OCI-M2 (cell line): ENCODE measurements at regions not wholly inside any gene's neighbourhood (a gene's known extent, or its start where the extent isn't known, plus 50 kb on each side); places are given as distances from the start of the nearest gene placed in this dataset.

Experiments
- DNase-seq: peaks from one replicate; lab custom pipeline; 2025; ENCODE audit not compliant: unreplicated experiment; lab: John Stamatoyannopoulos, UW

DNA sequence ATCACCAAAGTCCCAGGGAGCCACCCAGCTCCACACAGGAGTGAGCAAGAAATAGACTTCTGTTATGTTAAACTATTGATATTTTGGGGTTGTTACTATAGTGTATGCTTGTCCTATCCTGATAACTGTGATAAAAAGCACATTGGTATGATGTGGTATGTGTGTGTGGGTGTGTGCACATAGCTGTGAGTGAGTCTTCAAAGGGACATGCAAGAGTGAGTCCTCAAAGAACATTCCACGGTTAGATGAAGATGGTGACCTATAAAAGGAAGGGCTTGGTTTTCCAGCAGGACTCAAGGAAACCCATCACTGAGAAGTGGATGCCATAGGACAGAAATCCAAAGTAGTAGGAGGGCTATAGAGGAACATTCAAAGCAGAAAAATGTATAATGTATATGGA lies 342.9 kb downstream of the TSN start:
- DNase-seq: no peak

DNA sequence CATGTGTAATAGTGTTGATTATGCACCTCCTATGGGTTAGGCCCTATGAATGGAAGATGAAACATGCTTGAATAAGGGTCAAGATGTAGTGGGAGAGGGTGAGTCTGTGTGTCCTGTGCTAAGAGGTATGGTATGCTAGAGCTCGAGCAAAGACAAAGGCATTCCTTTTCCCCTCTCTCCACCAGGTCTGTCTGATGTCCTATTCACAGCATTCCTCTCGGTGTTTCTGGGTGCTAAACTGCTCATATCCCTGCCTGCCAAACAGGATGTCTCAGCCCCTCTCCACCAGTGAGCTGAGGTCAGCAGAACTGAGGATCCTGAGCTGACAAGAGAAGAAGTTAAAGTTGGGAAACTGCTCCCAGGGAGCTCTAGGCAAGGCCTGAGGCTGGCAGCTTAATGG lies 344.9 kb downstream of the TSN start:
- DNase-seq: no peak

DNA sequence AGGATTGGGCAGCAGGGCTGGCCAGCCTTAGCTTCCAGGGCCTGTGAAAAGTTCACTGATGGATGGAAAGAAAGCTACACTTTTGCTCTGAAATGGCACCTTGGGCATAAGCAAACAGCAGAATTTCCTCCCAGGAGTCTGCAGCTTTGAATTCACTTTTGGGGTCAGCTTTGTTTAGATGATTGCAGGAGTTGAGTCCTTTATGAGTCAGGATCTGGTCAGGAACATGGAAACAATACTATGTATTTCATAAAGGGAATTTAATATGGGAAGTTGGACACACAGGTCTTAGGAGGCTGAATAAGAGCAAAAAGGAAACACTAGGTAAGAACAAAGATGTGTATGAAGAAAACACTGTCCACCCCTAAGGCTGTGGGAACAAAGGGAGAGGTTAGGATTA lies 345.3 kb downstream of the TSN start:
- no peak for DNase-seq

DNA sequence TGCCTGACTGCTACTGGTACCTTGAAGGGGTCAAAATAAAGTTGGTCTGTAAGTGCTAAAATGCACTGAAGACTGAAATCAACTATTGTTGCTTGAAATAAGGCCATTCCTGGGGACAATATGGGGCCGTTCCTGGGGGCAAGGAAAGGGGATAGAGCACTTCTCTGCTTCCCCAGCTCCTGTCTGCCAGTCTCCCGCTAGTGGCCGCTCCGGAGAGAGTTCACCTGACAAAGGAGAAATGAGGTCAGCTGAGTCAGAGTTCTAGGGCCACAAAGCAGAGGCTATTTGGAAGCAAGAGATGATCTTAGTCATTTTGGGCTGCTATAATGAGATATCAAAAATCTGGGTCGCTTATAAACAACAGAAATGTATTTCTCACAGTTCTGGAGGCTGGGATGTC lies 345.9 kb downstream of the TSN start:
- no peak for DNase-seq

DNA sequence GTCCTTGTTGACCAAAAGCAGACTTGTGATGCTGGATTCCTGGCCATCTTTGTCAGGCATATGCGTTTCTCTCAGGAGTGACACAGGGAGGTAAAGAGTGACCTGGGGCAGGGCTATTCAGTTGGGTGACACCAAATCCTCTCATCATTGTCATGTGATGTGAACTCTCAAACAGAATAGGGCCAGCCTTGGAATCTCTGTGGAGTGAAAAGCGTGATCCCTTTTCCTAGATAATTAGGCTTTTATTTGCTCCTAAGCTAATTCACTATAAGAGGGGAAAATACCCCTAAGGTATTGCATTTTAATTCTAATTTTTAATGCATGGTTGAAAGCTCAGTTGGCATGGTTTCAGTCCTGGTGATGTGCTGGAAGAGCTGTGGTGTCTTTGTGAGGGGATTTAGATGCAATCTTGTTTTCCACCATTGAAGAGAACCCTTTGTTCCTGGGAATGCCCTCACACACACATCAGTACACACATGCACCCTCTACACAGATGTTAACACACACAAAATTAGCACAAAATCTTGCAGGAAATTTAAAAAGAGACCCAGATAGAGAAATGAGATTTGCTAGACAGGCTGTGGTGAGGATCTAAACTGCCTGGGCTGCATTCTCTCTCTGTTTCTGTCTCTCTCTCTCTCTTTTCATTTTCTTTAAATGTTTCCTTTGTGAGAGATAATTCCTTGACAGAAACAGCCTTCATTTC lies 349.9 kb downstream of the TSN start:
- no peak for DNase-seq

DNA sequence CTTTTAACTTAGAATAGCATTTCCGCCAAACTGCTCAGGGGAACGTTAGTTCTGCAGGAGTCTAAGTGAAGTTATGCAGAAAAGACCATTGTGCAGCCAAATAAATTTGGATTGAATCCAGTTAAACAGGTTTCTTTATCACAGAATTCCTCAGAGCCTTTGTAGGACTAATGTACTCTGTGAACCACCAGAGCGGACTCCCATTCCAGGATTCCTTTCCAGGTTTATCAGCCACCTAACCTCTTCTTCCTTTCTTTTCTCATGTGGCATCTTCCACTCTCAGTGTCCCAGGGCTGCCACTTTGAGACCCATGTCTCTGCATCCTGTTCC lies 350.4 kb downstream of the TSN start:
- no peak for DNase-seq

DNA sequence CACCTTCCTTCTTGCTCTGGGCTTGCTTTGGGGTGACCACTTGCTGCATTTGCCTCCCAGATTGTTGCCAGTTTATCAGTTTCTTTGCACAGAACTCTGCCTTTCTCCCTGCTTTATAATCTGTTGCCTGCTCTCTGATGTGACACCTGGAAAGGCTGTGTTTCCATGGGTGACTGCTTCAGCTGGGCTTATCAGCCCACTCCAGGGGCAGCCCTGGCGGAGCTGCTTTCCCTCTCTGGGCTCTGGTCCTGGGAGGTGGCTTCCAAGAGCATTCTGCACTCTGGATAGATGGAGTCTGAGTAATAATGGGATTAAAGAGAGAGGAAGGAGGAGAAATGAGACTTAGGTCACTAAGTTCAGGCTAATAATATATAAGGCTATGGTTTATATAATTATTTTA lies 352.7 kb downstream of the TSN start:
- DNase-seq: no peak

DNA sequence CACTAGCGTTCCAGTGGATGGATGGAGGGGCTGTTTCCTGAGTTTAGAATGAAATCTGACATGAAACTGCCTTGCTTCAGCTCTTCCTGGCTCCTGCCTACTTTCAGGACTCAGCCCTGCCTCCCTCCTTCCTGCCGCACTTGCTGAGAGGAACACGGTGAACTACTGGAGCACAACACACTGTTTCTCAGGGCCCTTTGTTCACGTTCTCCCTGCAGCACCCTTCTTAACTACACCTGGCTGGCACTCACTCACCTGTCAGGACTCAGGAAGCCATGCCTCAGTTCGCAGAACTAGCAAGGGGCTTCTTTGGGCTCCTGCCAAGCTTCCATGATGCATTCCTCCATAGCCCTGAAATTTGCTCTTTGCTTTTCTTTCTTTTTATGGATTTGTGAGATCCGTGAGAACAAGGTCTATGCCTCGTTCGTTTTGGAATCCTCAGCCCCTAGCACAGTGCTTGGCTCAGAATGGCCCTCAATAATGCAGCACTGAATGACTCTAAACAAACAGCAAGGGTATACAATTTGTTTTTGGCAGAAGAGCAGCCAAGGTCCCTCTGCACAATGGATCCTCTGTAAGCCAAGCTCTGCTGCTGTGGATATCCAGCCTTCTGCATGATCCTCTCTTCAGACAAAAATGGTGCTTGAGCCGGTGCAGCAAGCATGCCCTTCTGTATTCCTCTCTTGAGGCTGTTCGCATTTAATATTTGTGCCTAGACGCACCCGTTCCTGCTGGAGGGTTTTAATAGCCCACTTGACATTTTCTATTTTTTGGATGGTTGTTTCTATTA lies 357.0 kb downstream of the TSN start:
- no peak for DNase-seq

DNA sequence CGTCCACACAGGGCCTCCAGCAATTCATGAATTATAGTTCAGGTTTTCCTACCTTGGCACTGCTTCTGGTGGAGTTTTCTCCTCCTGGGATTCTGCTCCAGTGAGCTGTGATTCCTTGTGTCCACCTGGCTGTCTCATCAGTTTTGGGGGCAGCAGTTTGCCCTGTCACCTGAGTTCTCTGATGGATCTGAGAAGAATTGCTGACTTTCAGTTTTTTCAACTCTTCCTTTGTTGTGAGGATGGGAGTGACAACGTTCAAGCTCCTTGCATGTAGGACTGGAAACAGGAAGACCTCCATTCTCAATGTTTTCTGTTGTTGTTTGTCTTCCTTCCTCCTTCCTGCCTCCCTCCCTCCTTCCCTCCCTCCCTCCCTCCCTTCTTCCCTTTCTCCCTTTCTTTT lies 359.0 kb downstream of the TSN start:
- no peak for DNase-seq

DNA sequence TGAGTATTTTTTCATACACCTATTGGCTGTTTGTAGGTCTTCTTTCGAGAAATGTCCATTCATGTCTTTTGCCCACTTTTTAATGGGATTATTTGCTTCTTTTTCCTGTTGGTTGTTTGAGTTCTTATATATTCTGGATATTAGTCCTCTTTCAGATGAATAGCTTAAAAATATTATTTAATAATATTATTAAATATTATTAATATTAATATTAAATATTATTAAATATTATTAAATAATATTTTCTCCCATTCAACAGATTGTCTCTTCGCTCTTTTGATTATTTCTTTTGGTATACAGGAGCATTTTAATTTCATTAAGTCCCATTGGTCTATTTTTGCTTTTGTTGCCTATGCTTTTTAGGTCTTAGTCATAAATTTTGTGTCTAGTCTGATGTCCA lies 361.9 kb downstream of the TSN start:
- DNase-seq: no peak

DNA sequence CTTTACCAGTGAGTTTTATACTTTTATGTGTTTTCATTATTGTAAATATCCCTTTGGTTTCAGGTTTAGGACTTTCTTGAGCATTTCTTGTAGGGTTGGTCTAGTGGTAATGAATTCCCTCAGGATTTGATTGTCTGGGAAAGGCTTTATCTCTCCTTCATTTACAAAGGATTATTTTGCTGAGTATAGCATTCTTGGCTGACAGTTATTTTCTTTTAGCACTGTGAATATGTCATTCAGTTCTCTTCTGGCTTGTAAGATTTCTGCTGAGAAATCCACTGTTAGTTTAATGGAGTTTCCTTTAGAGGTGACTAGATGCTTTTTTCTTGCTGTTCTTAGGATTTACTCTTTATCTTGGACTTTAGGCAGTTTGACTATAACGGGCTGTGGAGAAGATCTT lies 373.9 kb downstream of the TSN start:
- no peak for DNase-seq

DNA sequence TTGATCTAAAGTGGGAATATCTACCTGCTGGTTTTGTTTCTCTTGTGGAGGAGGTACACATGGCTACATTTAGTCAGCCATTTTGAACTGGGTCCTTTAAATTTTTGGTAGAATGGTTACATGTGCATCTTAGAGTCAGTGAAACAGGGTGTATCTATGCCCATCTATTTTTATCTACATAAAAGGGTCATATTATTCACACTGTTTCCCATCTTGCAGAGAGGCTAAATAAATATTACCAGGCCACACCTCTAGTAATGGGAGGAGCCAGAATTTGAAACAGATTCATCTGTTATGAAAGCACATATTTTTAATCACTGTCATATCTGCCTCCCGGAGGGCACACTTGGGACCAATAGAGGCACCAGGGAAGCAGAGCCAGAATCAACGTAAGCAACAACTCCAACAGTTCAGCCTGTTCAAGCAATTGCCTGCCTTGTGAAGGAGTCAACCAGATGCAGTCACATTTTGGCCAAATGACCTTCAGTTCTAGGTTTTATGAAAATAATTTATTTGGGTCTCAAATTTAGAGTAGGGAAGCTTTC lies 376.8 kb downstream of the TSN start:
- no peak for DNase-seq

DNA sequence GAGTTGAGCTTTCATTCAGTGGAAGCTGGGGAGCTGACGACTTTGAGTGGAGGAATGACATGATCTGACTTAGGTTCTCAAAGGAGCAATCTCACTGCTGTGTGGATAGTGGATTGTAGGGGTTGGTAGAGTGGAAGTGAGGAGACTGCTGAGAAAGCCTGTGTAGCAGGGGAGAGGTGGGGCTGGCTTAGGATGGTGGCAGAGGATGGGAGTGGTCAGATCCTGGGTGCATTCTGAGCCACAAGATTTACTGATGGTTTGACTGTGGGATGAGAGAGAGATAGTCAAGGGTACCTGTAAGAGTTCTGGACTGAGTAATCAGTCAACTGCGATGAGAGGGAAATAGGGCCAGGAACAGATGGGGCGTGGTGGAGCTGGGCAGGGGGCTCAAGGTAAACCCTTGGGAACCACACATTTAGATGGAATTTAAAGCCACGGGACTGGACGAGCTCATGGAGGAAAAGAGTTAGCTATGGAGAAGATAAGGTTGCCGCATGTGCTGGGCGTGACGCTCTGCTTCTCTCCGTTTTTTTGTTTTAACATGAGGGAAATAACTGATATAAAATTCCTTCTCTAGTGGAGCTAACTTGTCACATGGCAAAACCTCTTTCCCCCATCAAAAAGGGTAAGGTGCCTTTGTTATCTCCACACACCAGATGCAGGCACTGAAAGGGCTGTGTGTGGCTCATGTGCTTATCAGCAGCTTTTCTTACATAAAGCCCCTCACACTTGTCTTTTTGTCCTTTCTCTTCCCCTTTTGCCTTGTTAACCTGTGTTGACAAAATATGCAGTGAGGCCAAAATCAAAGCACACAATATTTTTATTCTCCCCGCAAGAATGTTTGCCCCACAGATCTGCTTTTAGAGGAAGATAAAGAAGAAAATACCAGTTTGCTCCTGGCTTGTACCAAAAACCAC lies 379.8 kb downstream of the TSN start:
- DNase-seq: peak; percentile 18

DNA sequence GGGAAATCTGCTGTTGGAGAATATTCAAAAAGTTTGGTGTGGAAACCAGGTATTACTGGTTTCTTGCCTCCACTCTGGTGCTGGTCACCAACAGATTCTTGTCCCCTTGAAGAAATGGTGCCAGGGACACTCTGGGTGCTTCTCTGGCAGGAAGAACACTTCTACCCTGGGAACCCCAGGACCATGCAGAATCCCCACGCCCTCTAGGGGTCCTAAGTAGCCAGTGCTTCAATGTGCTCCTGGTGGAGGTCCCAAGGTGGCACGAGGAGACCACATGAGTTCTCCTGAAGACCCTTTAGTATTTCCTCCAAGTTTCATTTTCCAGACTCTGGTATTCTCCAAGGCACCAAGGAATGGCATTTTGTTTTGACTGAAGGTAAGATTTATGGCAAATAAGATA lies 380.6 kb downstream of the TSN start:
- DNase-seq: no peak

DNA sequence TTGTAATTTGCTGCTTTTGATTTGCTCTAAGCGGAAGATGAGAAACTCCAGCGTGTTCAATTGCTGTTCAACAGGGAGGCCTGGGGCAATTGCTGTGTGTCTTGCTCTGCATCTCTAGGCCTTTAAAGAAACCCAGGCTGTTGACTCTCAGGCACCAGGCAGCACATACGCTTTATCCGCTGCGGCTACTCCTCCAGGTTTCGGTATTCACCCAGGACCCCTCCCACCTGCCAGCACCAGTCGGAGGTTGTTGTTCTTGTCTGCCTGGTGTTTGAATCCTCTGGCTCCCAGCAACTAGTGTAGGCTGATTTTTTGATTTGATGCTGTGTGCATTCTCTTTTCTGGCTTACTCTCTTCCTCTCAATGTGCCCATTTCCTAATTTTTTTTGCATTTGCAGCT lies 383.1 kb downstream of the TSN start:
- no peak for DNase-seq

DNA sequence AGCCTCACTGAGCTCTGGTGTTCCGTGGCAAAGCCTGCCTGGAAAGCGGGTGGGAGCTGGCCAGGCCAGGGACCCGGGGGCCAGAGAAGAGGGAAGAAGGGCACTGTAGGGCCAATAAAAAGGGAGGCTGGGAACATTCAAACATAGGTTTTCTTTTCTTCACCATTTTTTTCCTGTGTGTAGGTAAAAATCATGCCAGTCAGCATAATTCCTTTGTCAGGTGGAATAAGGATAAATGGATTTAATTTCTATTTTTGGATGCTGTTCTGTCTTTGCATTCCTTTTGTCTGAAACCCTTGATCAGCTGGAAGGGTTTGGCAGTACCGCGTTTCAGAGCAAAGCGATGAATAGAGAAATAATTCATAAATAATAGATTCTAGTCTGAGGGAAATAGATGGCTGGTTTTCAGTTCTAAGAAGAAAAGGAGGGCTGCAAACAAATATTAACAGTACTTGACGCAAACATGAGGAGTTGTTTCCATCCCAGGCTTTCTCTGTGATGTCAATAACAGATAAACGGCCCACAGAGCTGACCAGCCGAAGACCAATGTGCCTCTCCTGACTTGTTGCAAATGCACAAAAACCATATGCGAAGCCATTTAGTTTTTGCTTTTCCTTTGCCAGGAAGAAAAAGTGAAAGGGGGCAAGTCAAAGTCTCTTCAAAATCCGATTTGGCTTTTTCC lies 384.4 kb downstream of the TSN start:
- no peak for DNase-seq

DNA sequence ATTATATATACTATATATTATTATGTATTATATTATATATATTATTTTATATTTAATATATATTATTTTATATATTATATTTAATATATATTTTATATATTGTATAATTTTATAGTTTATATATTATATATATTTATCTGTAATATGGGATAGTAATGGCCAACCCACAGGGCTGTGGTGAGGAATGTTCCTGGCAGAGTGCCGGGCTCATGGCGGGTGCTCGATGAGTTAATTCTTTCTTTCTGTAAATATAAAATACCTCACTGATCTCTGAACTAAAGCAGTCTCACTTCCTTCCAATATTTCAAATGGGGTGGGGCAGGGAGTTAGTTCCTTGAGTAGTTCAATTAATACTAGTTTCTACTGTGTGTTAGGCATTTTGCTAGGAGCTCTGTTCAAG lies 389.4 kb downstream of the TSN start:
- DNase-seq: no peak

DNA sequence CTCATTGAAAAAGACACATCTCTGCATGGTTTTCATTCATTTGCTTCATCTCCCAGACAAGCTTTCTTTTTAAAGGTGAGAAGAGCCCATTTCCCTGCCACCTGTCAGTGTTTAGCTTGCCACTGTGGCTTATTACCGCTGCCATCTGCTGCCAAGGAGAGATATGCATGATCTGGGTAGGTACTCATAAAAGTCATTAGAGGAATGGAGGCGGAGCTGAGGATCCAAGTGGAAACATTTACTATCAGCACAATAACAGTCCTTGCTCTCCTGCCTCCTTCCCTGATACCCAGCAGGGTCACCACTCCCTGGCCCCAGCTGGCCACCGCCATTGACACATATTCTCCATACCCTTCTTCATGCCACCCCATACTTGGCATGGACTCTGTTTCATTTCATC lies 390.4 kb downstream of the TSN start:
- no peak for DNase-seq

DNA sequence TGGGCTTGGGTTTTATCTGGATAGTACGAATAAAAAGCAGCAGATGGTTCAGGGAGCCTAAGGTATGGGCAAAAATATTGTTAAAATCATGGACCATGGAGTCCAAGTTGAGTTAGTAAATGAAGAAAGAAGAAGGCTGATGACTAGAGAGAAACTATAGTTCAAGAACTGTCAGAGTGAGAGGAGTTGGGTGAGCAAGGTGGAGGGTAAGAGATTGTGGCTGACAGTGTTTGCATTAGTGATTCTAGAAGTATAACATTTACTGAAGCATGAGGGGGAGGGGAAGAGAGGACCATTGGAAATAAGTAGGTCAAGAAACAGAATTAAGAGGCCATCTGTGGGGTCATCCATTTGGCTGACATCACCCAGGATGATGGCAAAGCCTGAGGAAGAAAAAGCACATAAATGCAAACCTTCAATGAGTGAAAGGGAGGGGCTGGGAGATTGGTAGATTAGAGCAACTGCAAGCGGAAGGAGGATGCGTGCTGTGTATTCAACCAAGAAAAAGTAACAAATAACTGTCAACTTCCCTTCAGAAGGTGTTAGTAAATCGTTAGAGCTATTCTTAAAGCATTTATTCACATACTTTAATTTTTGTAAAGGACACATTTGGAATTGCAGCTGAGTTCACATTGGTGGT lies 392.8 kb downstream of the TSN start:
- DNase-seq: no peak

DNA sequence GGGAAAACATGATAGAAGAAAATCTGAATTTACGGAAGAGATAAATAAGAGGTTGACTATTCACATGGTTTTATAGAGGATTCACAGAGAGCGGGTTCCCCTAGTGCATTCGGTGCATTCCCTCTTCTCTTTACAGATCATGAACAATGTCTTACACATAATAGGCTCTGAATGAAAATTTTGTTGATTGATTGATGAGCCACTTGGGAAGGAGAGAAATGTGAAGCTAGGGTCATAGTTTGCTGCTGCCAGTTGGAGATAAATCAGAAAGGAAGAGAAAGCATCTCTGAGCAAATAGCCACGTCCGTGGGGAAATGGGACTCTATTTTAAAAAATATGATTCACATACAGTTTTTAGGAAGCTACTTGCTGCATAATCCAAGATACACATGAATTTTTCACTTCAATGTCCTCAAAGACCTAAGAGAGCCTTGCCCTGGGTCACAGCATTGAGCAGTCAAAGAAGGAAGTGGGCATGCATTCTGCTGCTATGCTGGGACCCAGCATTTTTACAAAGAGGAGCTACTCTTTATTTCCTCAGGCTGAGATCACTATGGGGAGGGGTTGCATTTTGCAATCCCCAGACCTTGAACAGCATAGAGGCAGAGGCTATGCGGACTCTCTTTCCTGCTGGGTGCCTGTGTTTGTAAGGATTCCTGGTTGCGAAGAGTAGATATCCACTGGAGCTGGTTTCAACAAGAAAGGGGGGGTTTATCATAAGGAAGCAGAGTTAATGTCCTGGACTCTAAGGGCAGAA lies 395.3 kb downstream of the TSN start:
- no peak for DNase-seq
